ENCODE measurements at regions not wholly inside any gene's neighbourhood (a gene's known extent, or its start where the extent isn't known, plus 50 kb on each side); places are given as distances from the start of the nearest gene placed in this dataset.

DNA sequence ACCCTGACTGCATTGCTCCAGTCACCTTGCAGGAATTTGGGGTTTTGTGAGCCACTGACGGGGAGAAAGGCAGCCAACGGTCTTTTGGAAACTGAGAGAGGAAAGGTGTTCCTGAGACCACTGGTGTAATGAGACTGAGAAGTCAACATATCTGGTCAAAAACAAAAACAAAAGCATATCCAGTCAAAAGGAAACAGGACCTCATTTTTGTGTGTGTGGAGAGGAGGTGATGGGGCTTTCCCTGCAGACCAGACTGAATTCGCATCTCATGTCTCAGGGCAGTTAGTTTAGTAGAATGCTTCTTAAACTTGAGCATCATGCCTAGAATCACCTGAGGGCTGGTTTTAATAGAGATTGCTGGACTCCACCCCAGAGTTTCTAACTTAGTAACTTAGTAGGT lies 198.4 kb downstream of the COPRS start (continued):
- no peak for TF ChIP-seq KDM5B (IDR thresholded peaks at IDR 0.05; ENCODE audit: insufficient replicate concordance, low read depth, low read length)
- TF ChIP-seq PTTG1 (tag; IDR thresholded peaks at IDR 0.05; ENCODE audit: low read depth): no peak
- TF ChIP-seq HMG20B (CRISPR knock-in tag; IDR thresholded peaks at IDR 0.05): no peak
- TF ChIP-seq ZNF707 (CRISPR knock-in tag; conservative IDR thresholded peaks at IDR 0.05): no peak
- TF ChIP-seq NBN (IDR thresholded peaks at IDR 0.05; ENCODE audit: low read depth): no peak
- TF ChIP-seq ARID2 (IDR thresholded peaks at IDR 0.05): no peak

DNA sequence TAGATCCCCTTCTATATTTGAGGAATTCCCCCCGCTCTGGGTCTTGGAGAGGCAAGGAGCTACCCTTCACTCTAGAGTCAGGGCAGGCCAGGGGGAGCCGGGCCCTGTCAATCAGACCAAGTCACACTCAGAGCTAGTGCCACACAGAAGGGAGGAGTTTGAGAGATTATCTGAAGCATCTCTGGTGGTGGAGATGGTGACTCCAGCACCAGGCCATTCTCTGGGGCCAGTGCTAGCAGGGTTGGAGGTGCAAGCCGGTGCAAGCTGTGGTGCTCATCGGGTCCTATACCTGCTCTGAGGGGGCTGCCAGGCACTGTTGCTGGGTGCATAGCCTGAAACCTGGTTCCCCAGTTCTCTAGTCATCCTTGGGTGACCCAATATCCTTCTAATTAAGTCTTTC lies 201.2 kb downstream of the COPRS start:
- Histone ChIP-seq H3K27me3 (ENCODE audit: control insufficient read depth in 2 of 2, insufficient read depth in 2 of 2, low read length in 2 of 2) (peaks cover 19 to 30% of the 10 kb centered on the region in 2 experiments), H3K36me3 (ENCODE audit: control insufficient read depth, insufficient read depth, low read length) (no peaks in the 10 kb centered on the region), H3K79me2 (ENCODE audit: control insufficient read depth, insufficient read depth, low read length) (no peaks in the 10 kb centered on the region), H3K9ac (ENCODE audit: insufficient read depth in 1 of 2, low read depth in 2 of 2, low read length in 2 of 2) (no peak overlapping the region), H3K9me1 (ENCODE audit: control insufficient read depth, insufficient read depth, low read length) (no peaks in the 10 kb centered on the region), H3K4me1 (replicated peaks in 1 of 2; ENCODE audit: control insufficient read depth in 2 of 2, insufficient read depth in 2 of 2, low read length in 2 of 2) (no peaks in the 10 kb centered on the region), H3K4me3 (no peak overlapping the region), H4K20me1 (replicated peaks; ENCODE audit: control insufficient read depth, insufficient read depth, low read length) (no peaks in the 10 kb centered on the region), H3K4me2 (ENCODE audit: insufficient read depth, low read length) (no peak overlapping the region), H3K27ac (ENCODE audit: extremely low read depth, low read depth, low read length) (no peak overlapping the region), H3K9me3 (replicated peaks; ENCODE audit: control insufficient read depth, insufficient read depth, low read depth, low read length) (no peaks in the 10 kb centered on the region; the same call in 1 of the 2 replicates), H2AFZ (ENCODE audit: low read depth, low read length) (no peak overlapping the region)
- ChIA-PET CTCF (ENCODE audit: low intra/inter-chr PET ratio) (no interaction called here), POLR2A (interaction anchor here (0.6 kb wide), 1 partner anchor 258 kb away, joined by 3 read pairs; no protein-coding TSS in a partner anchor)
- no peak for FAIRE-seq
- 3% methylated on average over 4 of the region's 4 CpGs for WGBS (ENCODE audit: insufficient coverage, low coverage, missing lambda C conversion rate)
- no peak for DNase-seq (ENCODE audit: extremely low read depth in 1 of 4, low spot score in 3 of 4)
- TF ChIP-seq, protein P1, sequence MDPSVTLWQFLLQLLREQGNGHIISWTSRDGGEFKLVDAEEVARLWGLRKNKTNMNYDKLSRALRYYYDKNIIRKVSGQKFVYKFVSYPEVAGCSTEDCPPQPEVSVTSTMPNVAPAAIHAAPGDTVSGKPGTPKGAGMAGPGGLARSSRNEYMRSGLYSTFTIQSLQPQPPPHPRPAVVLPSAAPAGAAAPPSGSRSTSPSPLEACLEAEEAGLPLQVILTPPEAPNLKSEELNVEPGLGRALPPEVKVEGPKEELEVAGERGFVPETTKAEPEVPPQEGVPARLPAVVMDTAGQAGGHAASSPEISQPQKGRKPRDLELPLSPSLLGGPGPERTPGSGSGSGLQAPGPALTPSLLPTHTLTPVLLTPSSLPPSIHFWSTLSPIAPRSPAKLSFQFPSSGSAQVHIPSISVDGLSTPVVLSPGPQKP (CRISPR knock-in tag; IDR thresholded peaks at IDR 0.05): no peak
- TF ChIP-seq SRF (CRISPR knock-in tag; IDR thresholded peaks at IDR 0.05): no peak
- TF ChIP-seq ZNF282 (CRISPR knock-in tag; IDR thresholded peaks at IDR 0.05): no peak
- TF ChIP-seq ZNF143 (CRISPR knock-in tag; IDR thresholded peaks at IDR 0.05): no peak
- no peak for TF ChIP-seq HIVEP1 (CRISPR knock-in tag; IDR thresholded peaks at IDR 0.05)
- TF ChIP-seq, protein P2, sequence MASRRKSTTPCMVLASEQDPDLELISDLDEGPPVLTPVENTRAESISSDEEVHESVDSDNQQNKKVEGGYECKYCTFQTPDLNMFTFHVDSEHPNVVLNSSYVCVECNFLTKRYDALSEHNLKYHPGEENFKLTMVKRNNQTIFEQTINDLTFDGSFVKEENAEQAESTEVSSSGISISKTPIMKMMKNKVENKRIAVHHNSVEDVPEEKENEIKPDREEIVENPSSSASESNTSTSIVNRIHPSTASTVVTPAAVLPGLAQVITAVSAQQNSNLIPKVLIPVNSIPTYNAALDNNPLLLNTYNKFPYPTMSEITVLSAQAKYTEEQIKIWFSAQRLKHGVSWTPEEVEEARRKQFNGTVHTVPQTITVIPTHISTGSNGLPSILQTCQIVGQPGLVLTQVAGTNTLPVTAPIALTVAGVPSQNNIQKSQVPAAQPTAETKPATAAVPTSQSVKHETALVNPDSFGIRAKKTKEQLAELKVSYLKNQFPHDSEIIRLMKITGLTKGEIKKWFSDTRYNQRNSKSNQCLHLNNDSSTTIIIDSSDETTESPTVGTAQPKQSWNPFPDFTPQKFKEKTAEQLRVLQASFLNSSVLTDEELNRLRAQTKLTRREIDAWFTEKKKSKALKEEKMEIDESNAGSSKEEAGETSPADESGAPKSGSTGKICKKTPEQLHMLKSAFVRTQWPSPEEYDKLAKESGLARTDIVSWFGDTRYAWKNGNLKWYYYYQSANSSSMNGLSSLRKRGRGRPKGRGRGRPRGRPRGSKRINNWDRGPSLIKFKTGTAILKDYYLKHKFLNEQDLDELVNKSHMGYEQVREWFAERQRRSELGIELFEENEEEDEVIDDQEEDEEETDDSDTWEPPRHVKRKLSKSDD (conservative IDR thresholded peaks at IDR 0.05; ENCODE audit: low read length): no peak
- no peak for TF ChIP-seq HDAC8 (tag; IDR thresholded peaks at IDR 0.05)
- no TSS peak for BruUV-seq (replicated peaks)
- intact Hi-C loops (cut with micrococcal nuclease): no loop called here
- no peak for ATAC-seq
- in situ Hi-C loops (cut with MboI): no loop called here
